Activated T-helper 17 cell treated with anti-CD3 and anti-CD28 coated beads, Interleukin-2, amount 50 U/mL, for 72 hours (primary cell): ENCODE measurements at regions not wholly inside any gene's neighbourhood (a gene's known extent, or its start where the extent isn't known, plus 50 kb on each side); places are given as distances from the start of the nearest gene placed in this dataset.

Source experiments
- ATAC-seq: fragments of 150-1000 bp; cut with Tn5 transposase; replicated peaks from 2 replicates; pipeline ENCODE4 v1.10.0; 2021; ENCODE audit warnings: mild to moderate bottlenecking, moderate library complexity
- H3K27ac Mint-ChIP-seq: one replicate; pipeline ENCODE4 v1.8.0; 2022; ENCODE audit warnings: mixed read lengths
- H3K27me3 Mint-ChIP-seq: one replicate; pipeline ENCODE4 v1.8.0; 2022; ENCODE audit warnings: mixed read lengths
- H3K36me3 Mint-ChIP-seq: one replicate; pipeline ENCODE4 v1.8.0; 2022; ENCODE audit warnings: low read depth, mild to moderate bottlenecking, mixed read lengths
- H3K4me1 Mint-ChIP-seq: one replicate; pipeline ENCODE4 v1.8.0; 2022; ENCODE audit warnings: mixed read lengths
- H3K4me3 Mint-ChIP-seq: one replicate; pipeline ENCODE4 v1.8.0; 2022; ENCODE audit warnings: mild to moderate bottlenecking, mixed read lengths
- H3K9me3 Mint-ChIP-seq: one replicate; pipeline ENCODE4 v1.8.0; 2022; ENCODE audit warnings: mixed read lengths

DNA sequence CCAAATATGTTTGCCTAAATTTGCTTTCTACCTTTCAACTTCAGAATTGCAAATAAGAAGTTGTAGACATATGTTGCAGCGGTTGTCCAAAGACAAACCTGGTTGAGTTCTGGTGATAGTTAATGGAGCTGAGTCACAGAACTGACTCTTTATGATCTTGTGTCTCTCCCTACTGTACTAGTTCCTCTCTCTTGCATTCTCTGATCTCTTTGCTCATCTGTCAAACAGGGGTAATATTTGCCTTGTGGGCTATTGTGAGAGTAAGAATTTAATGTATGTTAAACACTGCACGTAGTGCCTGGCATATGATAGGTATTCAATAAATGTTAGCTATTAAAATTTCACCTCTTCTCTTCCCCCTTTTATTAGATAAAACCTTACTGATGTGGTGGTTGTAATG is 283.5 kb upstream of the RGS6 start:
- no peak overlapping the region for H3K4me3 Mint-ChIP-seq
- H3K27me3 Mint-ChIP-seq = no peaks in the 10 kb centered on the region
- no peaks in the 10 kb centered on the region for H3K4me1 Mint-ChIP-seq
- no peak for ATAC-seq
- peaks cover 43% of the 10 kb centered on the region for H3K36me3 Mint-ChIP-seq
- peaks cover 10% of the 10 kb centered on the region for H3K9me3 Mint-ChIP-seq
- no peak overlapping the region for H3K27ac Mint-ChIP-seq

DNA sequence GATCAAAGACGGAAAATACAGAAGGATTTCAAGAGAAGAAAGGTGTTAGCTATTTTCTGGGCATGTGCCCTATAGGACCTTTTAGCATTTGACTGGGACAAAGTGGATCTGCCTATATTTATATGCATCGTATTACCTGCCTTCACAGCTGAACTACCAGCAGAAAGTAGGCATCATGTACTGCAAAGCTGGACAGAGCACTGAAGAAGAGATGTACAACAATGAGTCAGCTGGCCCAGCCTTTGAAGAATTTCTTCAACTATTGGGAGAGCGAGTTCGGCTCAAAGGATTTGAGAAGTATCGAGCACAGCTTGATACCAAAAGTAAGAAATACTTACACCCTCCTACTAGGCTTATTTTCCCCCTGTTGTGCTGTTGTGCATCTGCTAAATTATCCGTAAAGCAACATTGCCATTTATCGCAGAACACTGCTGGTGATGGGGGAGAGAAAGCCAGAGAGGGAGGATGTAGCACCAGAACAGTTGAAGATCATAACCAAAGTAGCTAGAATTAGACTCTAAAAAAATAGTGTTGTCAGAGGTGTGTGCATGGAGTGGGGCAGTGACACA is 282.0 kb upstream of the RGS6 start:
- Mint-ChIP-seq H3K4me3 (no peak overlapping the region), H3K36me3 (peaks cover 57% of the 10 kb centered on the region), H3K4me1 (no peaks in the 10 kb centered on the region), H3K27me3 (no peaks in the 10 kb centered on the region), H3K9me3 (peaks cover 10% of the 10 kb centered on the region), H3K27ac (no peak overlapping the region)
- ATAC-seq = no peak

DNA sequence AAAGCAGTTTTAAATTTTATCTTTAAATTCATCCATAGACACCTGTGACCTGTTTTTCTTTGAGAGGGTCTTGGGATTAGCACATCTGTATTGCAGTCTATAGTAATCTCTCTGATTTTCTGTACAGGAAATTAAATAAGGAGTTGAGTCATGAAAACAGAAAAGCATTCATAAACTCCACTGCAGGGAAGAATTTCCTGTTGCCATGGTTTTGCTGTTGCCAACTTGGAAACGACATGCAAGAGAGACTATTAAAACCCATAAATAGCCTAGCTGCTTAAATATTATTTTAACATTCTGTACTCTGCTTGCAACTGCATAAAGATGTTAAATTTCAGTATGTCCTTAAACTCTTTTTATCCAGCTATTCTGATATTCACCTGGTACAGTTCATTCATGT is 281.0 kb upstream of the RGS6 start:
- ATAC-seq = no peak
- no peaks in the 10 kb centered on the region for H3K27me3 Mint-ChIP-seq
- H3K4me3 Mint-ChIP-seq = no peak overlapping the region
- H3K36me3 Mint-ChIP-seq = peaks cover 65% of the 10 kb centered on the region
- peaks cover 10% of the 10 kb centered on the region for H3K9me3 Mint-ChIP-seq
- no peak overlapping the region for H3K27ac Mint-ChIP-seq
- no peaks in the 10 kb centered on the region for H3K4me1 Mint-ChIP-seq

- H3K9me3 Mint-ChIP-seq = peaks cover 10% of the 10 kb centered on the region
- H3K4me3 Mint-ChIP-seq = no peak overlapping the region
- H3K36me3 Mint-ChIP-seq = peaks cover 65% of the 10 kb centered on the region
- no peak for ATAC-seq
- no peaks in the 10 kb centered on the region for H3K4me1 Mint-ChIP-seq
- no peaks in the 10 kb centered on the region for H3K27me3 Mint-ChIP-seq
- H3K27ac Mint-ChIP-seq = no peak overlapping the region
These were observed 279.9 kb upstream of the RGS6 start for GRCh38 chr14:71652368-71652767.

- no peak overlapping the region for H3K4me3 Mint-ChIP-seq
- peaks cover 8% of the 10 kb centered on the region for H3K4me1 Mint-ChIP-seq
- peaks cover 10% of the 10 kb centered on the region for H3K9me3 Mint-ChIP-seq
- ATAC-seq = no peak
- H3K27me3 Mint-ChIP-seq = no peaks in the 10 kb centered on the region
- peaks cover 75% of the 10 kb centered on the region for H3K36me3 Mint-ChIP-seq
- no peak overlapping the region for H3K27ac Mint-ChIP-seq
These were observed 277.4 kb upstream of the RGS6 start for GRCh38 chr14:71654810-71655209.

- H3K9me3 Mint-ChIP-seq = no peaks in the 10 kb centered on the region
- H3K4me1 Mint-ChIP-seq = peaks cover 8% of the 10 kb centered on the region
- H3K27ac Mint-ChIP-seq = peak overlapping the region; percentile 16
- H3K36me3 Mint-ChIP-seq = peaks cover 71% of the 10 kb centered on the region
- peak; percentile 34 for ATAC-seq
- no peak overlapping the region for H3K4me3 Mint-ChIP-seq
- no peaks in the 10 kb centered on the region for H3K27me3 Mint-ChIP-seq
These were observed 273.9 kb upstream of the RGS6 start for GRCh38 chr14:71658261-71658860.

DNA sequence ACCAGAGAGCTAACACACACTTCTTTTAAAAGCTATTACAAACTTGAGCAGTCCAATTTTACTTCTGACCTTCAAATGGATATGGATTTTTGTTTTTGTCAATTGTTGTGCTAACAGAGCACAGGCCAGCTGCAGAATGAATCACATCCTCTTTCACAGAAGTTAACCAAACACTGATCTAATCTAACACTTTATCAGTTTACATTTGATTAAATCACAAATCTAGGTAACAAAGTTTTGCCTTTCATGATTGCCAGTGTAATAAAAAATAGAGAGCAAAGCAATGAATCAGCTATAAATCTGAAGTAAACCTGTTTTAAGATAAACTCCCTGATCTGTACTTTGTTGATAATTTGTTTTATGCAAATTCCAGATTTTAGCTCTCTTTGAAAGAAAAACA is 273.1 kb upstream of the RGS6 start:
- ATAC-seq = peak; percentile 60
- Mint-ChIP-seq H3K36me3 (peaks cover 71% of the 10 kb centered on the region), H3K4me3 (no peak overlapping the region), H3K4me1 (peaks cover 8% of the 10 kb centered on the region), H3K27ac (no peak overlapping the region), H3K27me3 (no peaks in the 10 kb centered on the region), H3K9me3 (no peaks in the 10 kb centered on the region)

GRCh38 chr14:71661441-71661840 is 270.8 kb upstream of the RGS6 start:
- no peaks in the 10 kb centered on the region for H3K27me3 Mint-ChIP-seq
- H3K27ac Mint-ChIP-seq = no peak overlapping the region
- no peak for ATAC-seq
- H3K9me3 Mint-ChIP-seq = no peaks in the 10 kb centered on the region
- H3K4me1 Mint-ChIP-seq = peaks cover 12% of the 10 kb centered on the region
- H3K4me3 Mint-ChIP-seq = no peak overlapping the region
- H3K36me3 Mint-ChIP-seq = peaks cover 58% of the 10 kb centered on the region

GRCh38 chr14:71662291-71662790 is 269.9 kb upstream of the RGS6 start:
- no peak overlapping the region for H3K4me3 Mint-ChIP-seq
- H3K27me3 Mint-ChIP-seq = no peaks in the 10 kb centered on the region
- ATAC-seq = no peak
- no peaks in the 10 kb centered on the region for H3K9me3 Mint-ChIP-seq
- H3K27ac Mint-ChIP-seq = no peak overlapping the region
- peaks cover 12% of the 10 kb centered on the region for H3K4me1 Mint-ChIP-seq
- peaks cover 64% of the 10 kb centered on the region for H3K36me3 Mint-ChIP-seq

DNA sequence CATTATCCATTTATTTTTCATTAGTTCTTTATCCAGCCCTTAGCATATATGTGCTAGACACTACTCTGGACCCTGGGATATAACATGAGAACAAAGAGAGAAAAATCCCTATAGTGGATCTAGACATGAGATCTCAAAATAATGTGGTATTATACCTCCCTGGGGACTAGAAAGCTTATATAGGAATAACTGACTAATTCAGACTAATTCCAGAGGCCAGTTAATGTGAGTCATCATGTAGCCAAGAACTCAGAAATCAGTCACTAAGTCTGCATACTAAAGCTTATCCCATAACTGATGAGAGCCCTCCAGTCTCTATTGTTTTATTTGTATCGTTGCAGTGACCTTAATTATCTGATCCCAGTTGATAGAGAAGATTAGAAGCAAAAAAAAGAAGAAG is 267.1 kb upstream of the RGS6 start:
- Mint-ChIP-seq H3K4me1 (peaks cover 4% of the 10 kb centered on the region), H3K36me3 (peaks cover 50% of the 10 kb centered on the region), H3K4me3 (no peak overlapping the region), H3K27ac (no peak overlapping the region), H3K9me3 (no peaks in the 10 kb centered on the region), H3K27me3 (no peaks in the 10 kb centered on the region)
- ATAC-seq = no peak

GRCh38 chr14:71665781-71666180 is 266.4 kb upstream of the RGS6 start:
- Mint-ChIP-seq H3K27ac (no peak overlapping the region), H3K36me3 (peaks cover 47% of the 10 kb centered on the region), H3K9me3 (no peaks in the 10 kb centered on the region), H3K4me1 (peaks cover 4% of the 10 kb centered on the region), H3K27me3 (no peaks in the 10 kb centered on the region), H3K4me3 (no peak overlapping the region)
- no peak for ATAC-seq

DNA sequence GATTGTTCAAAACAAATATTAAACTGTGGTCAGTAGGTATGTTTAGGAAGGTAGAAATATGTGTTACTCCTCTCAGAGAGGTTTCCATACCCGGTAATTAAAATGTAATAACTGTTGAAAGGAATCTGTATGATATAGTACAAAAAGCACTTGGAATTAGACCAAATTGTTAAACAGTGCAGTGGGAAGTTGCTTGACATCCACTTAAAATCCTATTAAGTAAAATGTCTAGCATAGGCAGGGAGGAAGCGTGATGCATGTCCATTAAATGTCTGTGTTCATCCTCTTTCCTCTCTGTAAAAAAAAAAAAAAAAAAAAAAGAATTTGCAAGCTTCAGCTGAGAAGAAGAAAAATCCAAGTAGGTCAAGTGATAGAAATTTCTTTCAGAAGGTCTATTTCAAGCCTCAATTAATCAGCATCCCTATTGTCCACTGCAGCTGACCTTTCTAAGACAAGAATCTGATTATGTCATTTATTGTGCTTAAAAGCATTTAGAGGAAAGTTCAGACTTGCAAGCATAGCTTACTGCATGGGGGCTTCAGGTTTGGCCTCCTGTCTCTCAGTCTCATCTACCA is 265.6 kb upstream of the RGS6 start:
- peaks cover 4% of the 10 kb centered on the region for H3K4me1 Mint-ChIP-seq
- no peak overlapping the region for H3K4me3 Mint-ChIP-seq
- H3K9me3 Mint-ChIP-seq = no peaks in the 10 kb centered on the region
- ATAC-seq = no peak
- H3K27me3 Mint-ChIP-seq = no peaks in the 10 kb centered on the region
- H3K27ac Mint-ChIP-seq = peak overlapping the region; percentile 45
- H3K36me3 Mint-ChIP-seq = peaks cover 47% of the 10 kb centered on the region

- ATAC-seq = no peak
- H3K27ac Mint-ChIP-seq = no peak overlapping the region
- no peaks in the 10 kb centered on the region for H3K27me3 Mint-ChIP-seq
- H3K36me3 Mint-ChIP-seq = peaks cover 48% of the 10 kb centered on the region
- H3K4me1 Mint-ChIP-seq = peaks cover 4% of the 10 kb centered on the region
- no peaks in the 10 kb centered on the region for H3K9me3 Mint-ChIP-seq
- H3K4me3 Mint-ChIP-seq = no peak overlapping the region
These were observed 263.9 kb upstream of the RGS6 start for GRCh38 chr14:71668186-71668912.

DNA sequence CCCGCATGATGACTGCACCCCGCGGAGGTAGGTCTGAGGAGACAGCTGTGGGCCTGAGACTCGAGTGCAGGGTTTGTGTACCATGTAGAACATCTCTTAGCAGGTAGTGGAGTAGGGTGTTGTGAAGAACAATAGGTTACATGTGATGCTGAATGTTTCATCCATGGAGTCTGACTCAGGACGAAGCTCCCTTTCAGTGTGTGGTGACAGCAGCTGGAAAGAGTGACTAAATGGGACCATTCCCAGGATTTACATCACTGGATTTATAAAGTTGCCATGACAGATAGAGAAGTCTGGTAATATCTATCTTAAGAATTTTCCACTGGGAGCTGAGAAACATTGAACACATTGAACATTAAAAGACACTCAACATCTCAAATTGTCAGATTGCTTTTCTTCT is 259.6 kb upstream of the RGS6 start:
- H3K4me1 Mint-ChIP-seq = no peaks in the 10 kb centered on the region
- H3K9me3 Mint-ChIP-seq = no peaks in the 10 kb centered on the region
- H3K36me3 Mint-ChIP-seq = peaks cover 63% of the 10 kb centered on the region
- H3K27ac Mint-ChIP-seq = no peak overlapping the region
- no peaks in the 10 kb centered on the region for H3K27me3 Mint-ChIP-seq
- ATAC-seq = no peak
- H3K4me3 Mint-ChIP-seq = no peak overlapping the region
